Fibroblast of the aortic adventitia (primary cell): ENCODE measurements at regions not wholly inside any gene's neighbourhood (a gene's known extent, or its start where the extent isn't known, plus 50 kb on each side); places are given as distances from the start of the nearest gene placed in this dataset.
"Not testable (repeated sequence)": the region's sequence is repeated elsewhere in the genome, so short reads cannot be mapped to it uniquely, and the experiment has no call there.

Source experiments
- DNase-seq: peaks from one replicate; pipeline ENCODE4 v3.0.0-alpha.2; 2010; ENCODE audit warnings: low read depth
- H3K4me3 ChIP-seq: 2 replicates; pipeline ENCODE4 v1.5.1; 2011; ENCODE audit warnings: low read depth, mild to moderate bottlenecking, control low read depth, low read length, moderate library complexity
- TF ChIP-seq, protein P1 (sequence below): IDR thresholded peaks from 2 replicates; pipeline ENCODE4 v1.5.1; 2011; ENCODE audit warnings: mild to moderate bottlenecking, low read length, control low read depth, inconsistent platforms; ENCODE audit not compliant: insufficient read depth

DNA sequence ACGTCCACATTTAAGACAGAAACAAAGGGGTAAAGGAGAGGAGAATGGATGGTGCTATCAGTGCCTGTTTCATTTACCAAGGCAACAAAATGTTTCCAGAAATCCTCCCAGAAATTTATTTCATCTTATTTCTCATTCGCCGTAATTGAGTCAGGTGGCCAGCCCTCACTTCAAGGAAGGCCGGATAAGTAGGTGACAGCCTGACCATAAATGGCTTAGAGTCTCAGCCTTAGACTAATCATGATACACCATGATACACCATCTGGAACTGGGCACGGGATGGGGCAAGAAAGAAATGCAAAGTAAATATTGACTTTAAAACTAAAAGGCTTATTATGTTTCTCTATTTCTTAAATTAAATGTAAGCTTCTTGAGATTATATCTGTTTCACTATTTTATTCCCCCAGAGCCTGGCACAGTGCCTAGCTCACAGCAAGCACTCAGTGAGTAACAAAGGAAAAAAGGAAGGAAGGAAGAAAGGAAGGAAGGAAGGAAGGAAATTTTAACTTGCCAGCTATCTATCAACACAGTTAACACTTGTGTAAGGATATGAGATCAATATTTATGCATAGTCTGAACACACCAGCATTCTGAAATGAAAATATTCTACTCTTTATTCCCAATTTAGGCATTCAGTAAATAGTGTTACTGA, 106.1 kb upstream of the FSCB start:
- no peak for DNase-seq
- TF ChIP-seq, protein P1, sequence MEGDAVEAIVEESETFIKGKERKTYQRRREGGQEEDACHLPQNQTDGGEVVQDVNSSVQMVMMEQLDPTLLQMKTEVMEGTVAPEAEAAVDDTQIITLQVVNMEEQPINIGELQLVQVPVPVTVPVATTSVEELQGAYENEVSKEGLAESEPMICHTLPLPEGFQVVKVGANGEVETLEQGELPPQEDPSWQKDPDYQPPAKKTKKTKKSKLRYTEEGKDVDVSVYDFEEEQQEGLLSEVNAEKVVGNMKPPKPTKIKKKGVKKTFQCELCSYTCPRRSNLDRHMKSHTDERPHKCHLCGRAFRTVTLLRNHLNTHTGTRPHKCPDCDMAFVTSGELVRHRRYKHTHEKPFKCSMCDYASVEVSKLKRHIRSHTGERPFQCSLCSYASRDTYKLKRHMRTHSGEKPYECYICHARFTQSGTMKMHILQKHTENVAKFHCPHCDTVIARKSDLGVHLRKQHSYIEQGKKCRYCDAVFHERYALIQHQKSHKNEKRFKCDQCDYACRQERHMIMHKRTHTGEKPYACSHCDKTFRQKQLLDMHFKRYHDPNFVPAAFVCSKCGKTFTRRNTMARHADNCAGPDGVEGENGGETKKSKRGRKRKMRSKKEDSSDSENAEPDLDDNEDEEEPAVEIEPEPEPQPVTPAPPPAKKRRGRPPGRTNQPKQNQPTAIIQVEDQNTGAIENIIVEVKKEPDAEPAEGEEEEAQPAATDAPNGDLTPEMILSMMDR = no peak
- H3K4me3 ChIP-seq = no peak overlapping the region

DNA sequence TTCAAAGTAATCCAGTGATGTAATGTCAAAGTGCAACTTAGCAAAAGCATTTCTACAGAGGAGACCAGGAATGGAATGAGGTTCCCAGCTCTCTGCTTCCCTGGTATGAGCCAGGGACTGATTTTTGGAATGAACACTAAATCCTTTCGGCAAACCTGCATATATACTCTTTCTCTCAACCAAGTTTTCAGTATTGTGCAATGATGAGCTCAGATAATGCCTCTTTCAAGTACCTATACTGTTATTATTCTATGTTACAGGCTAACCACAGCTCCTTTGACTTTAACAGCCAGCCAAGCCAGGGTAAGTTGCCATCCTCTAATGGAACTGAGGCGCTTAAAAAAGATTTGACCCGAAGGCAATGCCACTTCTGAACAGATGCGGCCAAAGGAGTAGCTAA, 104.9 kb upstream of the FSCB start:
- TF ChIP-seq, protein P1 = no peak
- DNase-seq = no peak

DNA sequence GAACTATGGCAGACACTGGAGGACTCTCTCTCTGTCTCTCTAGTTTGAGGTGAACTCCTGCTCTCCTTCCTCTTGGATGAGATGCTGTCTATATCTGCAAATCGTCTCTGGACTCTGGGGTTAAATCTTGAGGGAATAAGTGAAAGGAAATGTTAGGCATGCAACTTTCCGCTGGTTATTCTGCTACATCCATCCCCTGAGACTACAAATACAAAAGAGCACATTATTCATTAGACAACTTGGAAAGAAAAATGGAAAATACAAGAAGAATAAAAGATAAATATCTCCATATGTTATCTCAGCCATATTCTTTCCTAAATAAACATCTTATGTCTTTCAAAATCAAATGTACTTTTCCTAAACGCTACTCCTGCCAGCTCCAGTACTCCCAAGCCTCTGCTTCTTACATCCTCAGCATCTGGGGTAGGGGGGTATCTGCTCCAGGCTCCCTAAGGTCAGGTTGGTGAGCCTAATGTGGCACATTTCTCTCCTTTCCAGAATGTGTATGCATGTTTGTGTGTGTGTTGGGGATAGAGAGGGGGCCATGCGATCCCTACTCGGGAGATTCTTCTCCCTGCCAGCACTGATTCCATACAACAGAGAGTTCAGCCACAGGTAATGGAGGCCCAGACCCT, 102.9 kb upstream of the FSCB start:
- no peak overlapping the region for H3K4me3 ChIP-seq
- TF ChIP-seq, protein P1 = no peak
- no peak for DNase-seq

More for the DNA sequence above, 104.9 kb upstream of the FSCB start:
- no peak overlapping the region for H3K4me3 ChIP-seq

DNA sequence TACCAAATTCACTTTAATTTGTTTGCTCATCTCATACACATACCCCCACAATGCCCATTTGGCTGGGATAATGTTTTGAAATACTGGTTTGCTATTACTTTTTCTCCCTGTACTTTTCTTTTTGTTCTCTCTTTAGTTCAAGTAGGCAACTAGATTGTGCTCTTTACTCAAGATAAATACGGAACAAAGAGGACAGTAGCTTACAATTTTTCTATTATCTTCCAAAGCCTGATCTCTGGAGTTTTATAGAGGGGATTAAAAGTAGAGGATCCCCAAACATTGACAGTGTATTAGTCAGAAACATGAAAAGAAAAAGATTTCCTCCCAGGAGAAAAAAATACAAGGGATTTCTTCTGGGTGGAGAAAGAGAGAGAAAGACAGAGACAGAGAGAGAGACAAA, 102.1 kb upstream of the FSCB start:
- TF ChIP-seq, protein P1 = no peak
- no peak for DNase-seq
- H3K4me3 ChIP-seq = no peak overlapping the region

DNA sequence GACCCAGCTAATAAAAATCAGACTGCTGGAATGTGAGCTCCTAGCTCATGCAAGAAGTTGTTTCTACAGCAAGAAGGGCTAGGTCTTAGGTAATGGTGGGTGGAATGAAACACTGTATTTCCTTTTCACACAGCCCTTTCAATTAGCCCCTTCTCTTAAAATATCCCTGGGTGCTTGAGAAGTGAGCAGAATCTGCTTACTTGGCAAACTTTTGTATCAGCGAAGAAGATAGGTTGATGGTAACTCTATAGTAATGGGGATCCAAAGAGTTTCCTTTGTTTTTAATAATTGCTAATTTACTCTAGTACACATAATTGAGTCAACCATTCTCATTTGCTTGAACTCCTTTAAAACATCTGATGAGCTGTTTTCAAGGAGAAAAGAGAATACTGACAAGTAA, 100.6 kb upstream of the FSCB start:
- no peak overlapping the region for H3K4me3 ChIP-seq
- TF ChIP-seq, protein P1 = no peak
- DNase-seq = no peak

DNA sequence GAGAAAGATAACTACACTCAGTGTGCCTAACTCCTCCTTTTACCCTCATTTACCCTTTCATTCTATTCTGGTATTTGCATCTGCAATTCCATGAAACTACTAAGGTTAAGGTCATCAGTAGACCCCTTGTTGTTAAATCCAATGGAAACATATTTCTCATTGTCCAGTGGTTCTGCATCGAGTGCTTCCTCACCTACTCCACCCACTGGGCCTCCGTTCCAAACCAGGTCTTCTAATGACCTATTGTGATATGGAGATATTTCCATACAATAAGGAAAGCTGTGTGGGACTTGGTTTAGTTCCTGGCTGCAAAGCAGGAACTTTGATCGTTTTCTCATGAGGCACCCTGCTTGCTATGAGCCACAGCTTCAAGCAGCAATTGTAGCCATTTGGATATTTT, 99.5 kb upstream of the FSCB start:
- TF ChIP-seq, protein P1 = no peak
- DNase-seq = no peak
- H3K4me3 ChIP-seq = no peak overlapping the region

DNA sequence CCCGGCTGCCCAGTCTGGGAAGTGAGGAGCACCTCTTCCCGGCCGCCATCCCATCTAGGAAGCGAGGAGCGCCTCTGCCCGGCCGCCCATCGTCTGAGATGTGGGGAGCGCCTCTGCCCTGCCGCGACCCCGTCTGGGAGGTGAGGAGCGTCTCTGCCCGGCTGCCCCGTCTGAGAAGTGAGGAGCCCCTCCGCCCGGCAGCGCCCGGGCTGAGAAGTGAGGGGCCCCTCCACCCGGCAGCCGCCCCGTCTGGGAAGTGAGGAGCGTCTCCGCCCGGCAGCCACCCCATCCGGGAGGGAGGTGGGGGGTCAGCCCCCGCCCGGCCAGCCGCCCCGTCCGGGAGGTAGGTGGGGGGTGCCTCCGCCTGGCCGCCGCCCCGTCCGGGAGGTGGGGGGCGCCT, 94.2 kb upstream of the FSCB start:
- DNase-seq = not testable (repeated sequence)

More for the DNA sequence above, 94.2 kb upstream of the FSCB start:
- H3K4me3 ChIP-seq = not testable (repeated sequence)
